ENCODE measurements at regions not wholly inside any gene's neighbourhood (a gene's known extent, or its start where the extent isn't known, plus 50 kb on each side); places are given as distances from the start of the nearest gene placed in this dataset.

GRCh38 chr2:122864728-122865127, 1109.3 kb downstream of the TSN start:
- H3K4me1 Mint-ChIP-seq: peaks cover 15% of the 10 kb centered on the region
- Histone ChIP-seq H3K4me3 (no peak overlapping the region), H3F3A (ENCODE audit: low read depth) (no peaks in the 10 kb centered on the region), H3K27me3 (no peaks in the 10 kb centered on the region), H3K36me3 (no peaks in the 10 kb centered on the region), H3K9me3 (ENCODE audit: low read depth) (no peaks in the 10 kb centered on the region), H2AFZ (replicated peaks) (no peak overlapping the region), H3K4me1 (no peaks in the 10 kb centered on the region), H4K20me1 (ENCODE audit: low read depth) (no peaks in the 10 kb centered on the region), H3K9ac (no peak overlapping the region), H3K4me2 (no peak overlapping the region), H3K79me2 (ENCODE audit: low read depth) (no peaks in the 10 kb centered on the region), H3K27ac (no peak overlapping the region)
- H3K27ac Mint-ChIP-seq: no peak overlapping the region
- peaks cover 4% of the 10 kb centered on the region for H3K27me3 Mint-ChIP-seq (ENCODE audit: insufficient read depth, low read depth)
- H3K36me3 Mint-ChIP-seq: no peaks in the 10 kb centered on the region
- DNase-seq (ENCODE audit: low spot score): no peak
- H3K9me3 Mint-ChIP-seq: no peaks in the 10 kb centered on the region
- no peak for TF ChIP-seq EZH2 (IDR thresholded peaks at IDR 0.05)
- TF ChIP-seq EZH2phosphoT487 (IDR thresholded peaks at IDR 0.05): no peak
- TF ChIP-seq, protein P1, sequence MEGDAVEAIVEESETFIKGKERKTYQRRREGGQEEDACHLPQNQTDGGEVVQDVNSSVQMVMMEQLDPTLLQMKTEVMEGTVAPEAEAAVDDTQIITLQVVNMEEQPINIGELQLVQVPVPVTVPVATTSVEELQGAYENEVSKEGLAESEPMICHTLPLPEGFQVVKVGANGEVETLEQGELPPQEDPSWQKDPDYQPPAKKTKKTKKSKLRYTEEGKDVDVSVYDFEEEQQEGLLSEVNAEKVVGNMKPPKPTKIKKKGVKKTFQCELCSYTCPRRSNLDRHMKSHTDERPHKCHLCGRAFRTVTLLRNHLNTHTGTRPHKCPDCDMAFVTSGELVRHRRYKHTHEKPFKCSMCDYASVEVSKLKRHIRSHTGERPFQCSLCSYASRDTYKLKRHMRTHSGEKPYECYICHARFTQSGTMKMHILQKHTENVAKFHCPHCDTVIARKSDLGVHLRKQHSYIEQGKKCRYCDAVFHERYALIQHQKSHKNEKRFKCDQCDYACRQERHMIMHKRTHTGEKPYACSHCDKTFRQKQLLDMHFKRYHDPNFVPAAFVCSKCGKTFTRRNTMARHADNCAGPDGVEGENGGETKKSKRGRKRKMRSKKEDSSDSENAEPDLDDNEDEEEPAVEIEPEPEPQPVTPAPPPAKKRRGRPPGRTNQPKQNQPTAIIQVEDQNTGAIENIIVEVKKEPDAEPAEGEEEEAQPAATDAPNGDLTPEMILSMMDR (IDR thresholded peaks at IDR 0.05): no peak
- no peak overlapping the region for H3K4me3 Mint-ChIP-seq

GRCh38 chr2:122866095-122866494, 1110.6 kb downstream of the TSN start:
- no peak overlapping the region for H3K4me3 Mint-ChIP-seq
- peaks cover 15% of the 10 kb centered on the region for H3K4me1 Mint-ChIP-seq
- Histone ChIP-seq H4K20me1 (ENCODE audit: low read depth) (no peaks in the 10 kb centered on the region), H3K9me3 (ENCODE audit: low read depth) (no peaks in the 10 kb centered on the region), H3K4me3 (no peak overlapping the region), H3K27ac (no peak overlapping the region), H3K27me3 (no peaks in the 10 kb centered on the region), H3F3A (ENCODE audit: low read depth) (no peaks in the 10 kb centered on the region), H3K4me1 (no peaks in the 10 kb centered on the region), H2AFZ (replicated peaks) (no peak overlapping the region), H3K4me2 (no peak overlapping the region), H3K36me3 (no peaks in the 10 kb centered on the region), H3K9ac (no peak overlapping the region), H3K79me2 (ENCODE audit: low read depth) (no peaks in the 10 kb centered on the region)
- H3K36me3 Mint-ChIP-seq: no peaks in the 10 kb centered on the region
- TF ChIP-seq, protein P1 (IDR thresholded peaks at IDR 0.05): no peak
- peaks cover 6% of the 10 kb centered on the region for H3K27me3 Mint-ChIP-seq (ENCODE audit: insufficient read depth, low read depth)
- no peaks in the 10 kb centered on the region for H3K9me3 Mint-ChIP-seq
- no peak for DNase-seq (ENCODE audit: low spot score)
- H3K27ac Mint-ChIP-seq: peak overlapping the region; percentile 27

DNA sequence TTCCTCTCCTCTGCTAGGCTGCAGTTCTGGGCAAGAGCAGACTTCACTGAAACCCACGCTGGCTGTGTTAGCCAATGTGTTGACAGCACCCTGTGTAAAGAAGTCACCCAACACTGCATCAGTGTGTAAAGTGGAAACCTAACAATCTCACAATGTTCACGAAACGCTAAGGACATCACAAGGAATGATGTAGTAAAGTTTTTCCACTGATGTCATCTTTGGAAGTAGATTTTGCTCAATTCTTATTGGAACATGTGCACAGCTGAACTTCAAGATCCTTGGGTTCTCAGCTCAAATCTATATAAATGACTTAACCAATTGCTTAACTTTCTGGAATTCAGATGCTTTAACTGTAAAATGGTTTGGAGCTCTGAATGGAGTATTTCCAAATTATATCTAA, 1112.5 kb downstream of the TSN start:
- H3K36me3 Mint-ChIP-seq: no peaks in the 10 kb centered on the region
- H3K27me3 Mint-ChIP-seq (ENCODE audit: insufficient read depth, low read depth): peaks cover 6% of the 10 kb centered on the region
- Histone ChIP-seq H3K4me1 (no peaks in the 10 kb centered on the region), H2AFZ (replicated peaks) (no peak overlapping the region), H3K27ac (no peak overlapping the region), H3K9ac (no peak overlapping the region), H3K27me3 (no peaks in the 10 kb centered on the region), H3K4me3 (no peak overlapping the region), H3K4me2 (no peak overlapping the region), H3F3A (ENCODE audit: low read depth) (no peaks in the 10 kb centered on the region), H3K79me2 (ENCODE audit: low read depth) (no peaks in the 10 kb centered on the region), H4K20me1 (ENCODE audit: low read depth) (no peaks in the 10 kb centered on the region), H3K9me3 (ENCODE audit: low read depth) (no peaks in the 10 kb centered on the region), H3K36me3 (no peaks in the 10 kb centered on the region)
- H3K4me1 Mint-ChIP-seq: peaks cover 15% of the 10 kb centered on the region
- H3K9me3 Mint-ChIP-seq: no peaks in the 10 kb centered on the region
- no peak for DNase-seq (ENCODE audit: low spot score)
- TF ChIP-seq, protein P1 (IDR thresholded peaks at IDR 0.05): no peak
- no peak for TF ChIP-seq EZH2 (IDR thresholded peaks at IDR 0.05)
- TF ChIP-seq EZH2phosphoT487 (IDR thresholded peaks at IDR 0.05): no peak
- no peak overlapping the region for H3K27ac Mint-ChIP-seq
- H3K4me3 Mint-ChIP-seq: no peak overlapping the region

All from neural progenitor cell (in vitro differentiated cells).